ENCODE measurements at regions not wholly inside any gene's neighbourhood (a gene's known extent, or its start where the extent isn't known, plus 50 kb on each side); places are given as distances from the start of the nearest gene placed in this dataset.

DNA sequence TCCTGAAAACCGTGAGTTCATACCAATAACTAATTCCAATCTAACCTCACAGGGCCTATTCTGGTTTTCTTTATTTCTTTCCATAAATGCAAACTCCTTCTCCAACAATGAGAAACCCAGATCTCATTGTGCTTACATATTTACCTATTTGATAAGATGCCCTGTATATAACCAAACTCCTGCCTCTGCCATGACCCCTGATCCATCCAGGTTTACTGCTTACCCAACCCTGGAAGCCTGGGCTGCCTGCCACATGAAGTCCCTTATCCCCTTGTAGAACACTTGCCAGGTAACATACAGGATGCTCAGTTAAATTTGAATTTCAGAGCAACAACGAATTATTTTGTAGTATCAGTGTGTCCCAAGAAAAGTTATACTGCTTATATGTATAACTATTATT lies 766.1 kb downstream of the LTN1 start:
- no peak overlapping the region for H3K4me3 ChIP-seq (replicated peaks; ENCODE audit: low read depth, low read length)
- TF ChIP-seq, protein P1, sequence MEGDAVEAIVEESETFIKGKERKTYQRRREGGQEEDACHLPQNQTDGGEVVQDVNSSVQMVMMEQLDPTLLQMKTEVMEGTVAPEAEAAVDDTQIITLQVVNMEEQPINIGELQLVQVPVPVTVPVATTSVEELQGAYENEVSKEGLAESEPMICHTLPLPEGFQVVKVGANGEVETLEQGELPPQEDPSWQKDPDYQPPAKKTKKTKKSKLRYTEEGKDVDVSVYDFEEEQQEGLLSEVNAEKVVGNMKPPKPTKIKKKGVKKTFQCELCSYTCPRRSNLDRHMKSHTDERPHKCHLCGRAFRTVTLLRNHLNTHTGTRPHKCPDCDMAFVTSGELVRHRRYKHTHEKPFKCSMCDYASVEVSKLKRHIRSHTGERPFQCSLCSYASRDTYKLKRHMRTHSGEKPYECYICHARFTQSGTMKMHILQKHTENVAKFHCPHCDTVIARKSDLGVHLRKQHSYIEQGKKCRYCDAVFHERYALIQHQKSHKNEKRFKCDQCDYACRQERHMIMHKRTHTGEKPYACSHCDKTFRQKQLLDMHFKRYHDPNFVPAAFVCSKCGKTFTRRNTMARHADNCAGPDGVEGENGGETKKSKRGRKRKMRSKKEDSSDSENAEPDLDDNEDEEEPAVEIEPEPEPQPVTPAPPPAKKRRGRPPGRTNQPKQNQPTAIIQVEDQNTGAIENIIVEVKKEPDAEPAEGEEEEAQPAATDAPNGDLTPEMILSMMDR (IDR thresholded peaks at IDR 0.05; ENCODE audit: low read depth, low read length, missing control alignments) = no peak
- DNase-seq (ENCODE audit: extremely low read depth, low read depth) = no peak

DNA sequence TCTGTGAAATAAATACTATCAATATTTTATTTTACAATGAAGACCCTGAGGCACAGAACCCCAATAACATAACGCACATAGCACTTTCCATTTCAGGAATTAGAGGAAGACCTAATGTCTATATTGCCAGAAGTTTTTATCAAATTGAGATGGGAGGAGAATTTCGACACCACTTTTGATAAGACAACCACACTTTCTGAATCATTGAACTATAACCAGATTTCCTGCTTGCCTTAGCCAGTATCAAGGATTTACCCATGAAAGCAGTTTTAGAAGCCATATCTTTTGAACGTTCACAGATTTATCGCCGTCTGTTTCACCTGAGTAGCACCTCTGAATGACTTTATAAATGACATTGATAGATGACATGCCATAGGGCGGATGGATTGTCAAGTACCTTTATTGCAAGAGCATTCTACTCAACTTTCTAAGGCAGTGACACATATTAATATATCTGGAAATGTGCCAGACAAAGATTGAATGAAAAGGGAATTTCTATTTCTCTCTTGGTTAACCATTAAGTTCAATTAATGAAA lies 768.4 kb downstream of the LTN1 start:
- DNase-seq (ENCODE audit: extremely low read depth, low read depth) = no peak
- H3K4me3 ChIP-seq (replicated peaks; ENCODE audit: low read depth, low read length) = no peak overlapping the region
- TF ChIP-seq, protein P1 (IDR thresholded peaks at IDR 0.05; ENCODE audit: low read depth, low read length, missing control alignments) = no peak

DNA sequence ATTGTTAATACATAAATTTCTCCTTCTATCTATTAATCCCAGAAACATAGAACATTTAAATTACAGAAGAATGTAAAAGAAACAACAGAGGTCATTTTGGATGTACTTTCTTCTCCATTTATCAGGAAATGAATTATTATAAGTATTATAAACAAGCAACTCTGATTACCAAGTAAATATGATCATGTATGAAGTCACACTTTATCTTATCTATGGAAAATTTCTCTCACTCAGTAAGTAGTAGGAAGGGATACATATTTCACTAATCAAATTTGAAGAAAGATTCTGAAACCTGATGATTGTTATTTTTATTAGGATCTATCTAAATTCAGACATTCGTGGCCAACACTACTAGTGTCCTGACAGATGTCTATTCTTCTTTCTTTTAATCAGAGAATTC lies 770.7 kb downstream of the LTN1 start:
- no peak overlapping the region for H3K4me3 ChIP-seq (replicated peaks; ENCODE audit: low read depth, low read length)
- TF ChIP-seq, protein P1 (IDR thresholded peaks at IDR 0.05; ENCODE audit: low read depth, low read length, missing control alignments) = no peak
- no peak for DNase-seq (ENCODE audit: extremely low read depth, low read depth)

DNA sequence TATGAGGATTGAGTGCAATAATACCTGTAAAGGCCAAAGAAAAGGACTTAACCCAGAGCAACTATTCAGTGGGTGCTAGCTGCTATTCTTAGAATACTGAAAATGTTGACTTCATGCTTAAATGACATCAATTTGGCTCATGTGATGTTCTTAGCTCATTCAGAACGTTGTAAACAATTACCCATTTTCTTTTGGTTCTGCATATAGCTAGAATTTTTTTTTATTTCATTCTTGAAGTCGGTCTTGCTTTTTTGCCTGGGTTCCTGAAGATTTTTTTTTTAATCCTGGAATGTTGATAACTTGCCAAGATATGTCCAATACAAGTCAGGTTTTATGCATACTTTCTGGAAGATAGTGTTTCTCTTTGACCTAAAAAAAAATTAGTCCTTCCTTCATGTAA lies 772.0 kb downstream of the LTN1 start:
- TF ChIP-seq, protein P1 (IDR thresholded peaks at IDR 0.05; ENCODE audit: low read depth, low read length, missing control alignments) = no peak
- no peak overlapping the region for H3K4me3 ChIP-seq (replicated peaks; ENCODE audit: low read depth, low read length)
- DNase-seq (ENCODE audit: extremely low read depth, low read depth) = no peak

DNA sequence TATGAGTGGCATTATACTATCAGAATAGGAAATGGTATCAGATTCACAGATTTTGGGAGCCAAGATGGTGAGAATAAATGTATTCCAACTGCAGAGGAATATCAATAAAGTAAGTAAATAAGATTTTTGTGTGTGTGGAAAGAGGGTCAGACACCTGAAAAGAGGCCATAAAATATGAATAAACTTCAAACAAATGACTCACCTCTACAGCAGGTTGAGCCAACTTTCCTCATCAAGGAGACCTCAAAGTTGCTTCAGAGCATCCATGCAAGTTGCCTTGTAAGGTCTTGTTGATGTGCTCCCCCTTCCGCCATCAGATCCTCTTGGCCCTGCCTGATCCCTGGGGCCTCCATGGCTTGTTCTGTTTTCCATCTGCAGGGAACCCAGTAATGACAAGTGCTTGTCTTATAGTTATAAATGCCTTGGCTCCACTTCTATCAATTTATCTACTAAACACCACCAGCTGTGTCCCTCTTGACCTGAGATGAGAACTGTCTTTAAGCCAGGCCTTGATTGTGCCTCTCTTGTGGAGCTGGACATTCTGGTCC lies 775.6 kb downstream of the LTN1 start:
- H3K4me3 ChIP-seq (replicated peaks; ENCODE audit: low read depth, low read length) = no peak overlapping the region
- TF ChIP-seq, protein P1 (IDR thresholded peaks at IDR 0.05; ENCODE audit: low read depth, low read length, missing control alignments) = no peak
- no peak for DNase-seq (ENCODE audit: extremely low read depth, low read depth)

DNA sequence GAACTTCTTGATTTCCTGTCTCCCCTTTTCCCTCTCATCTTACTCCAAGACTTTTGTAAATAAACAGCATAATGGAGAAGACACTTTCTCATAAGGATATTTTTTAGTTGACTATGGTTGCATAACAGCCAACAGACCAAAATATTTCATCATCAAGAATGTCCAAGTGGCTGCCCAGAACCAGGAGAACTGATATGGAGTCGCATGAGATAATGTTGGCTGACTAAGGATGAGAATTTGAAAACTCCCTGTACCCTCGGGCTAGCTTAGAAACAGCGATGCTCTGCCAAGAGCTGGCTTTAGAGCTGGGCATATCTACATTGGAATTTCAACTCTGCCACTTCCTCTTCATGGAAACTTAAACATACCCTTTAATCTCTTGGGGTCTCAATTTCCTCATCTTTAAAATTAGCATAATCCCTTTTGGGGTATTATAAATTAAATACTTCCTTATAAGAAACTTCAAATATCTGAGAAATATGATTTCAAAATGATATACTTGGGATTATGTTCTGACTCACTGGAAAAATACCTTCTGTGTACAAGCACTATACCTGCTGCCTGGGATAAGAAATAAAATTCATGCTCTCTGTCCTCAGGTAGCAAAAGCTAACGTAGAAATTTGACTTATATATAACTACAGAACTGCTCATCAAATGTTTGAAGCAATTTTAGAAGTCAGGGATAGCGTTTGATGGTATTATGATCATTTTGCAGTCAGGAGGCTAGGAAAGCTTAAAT lies 777.3 kb downstream of the LTN1 start:
- TF ChIP-seq, protein P1 (IDR thresholded peaks at IDR 0.05; ENCODE audit: low read depth, low read length, missing control alignments) = no peak
- no peak for DNase-seq (ENCODE audit: extremely low read depth, low read depth)
- no peak overlapping the region for H3K4me3 ChIP-seq (replicated peaks; ENCODE audit: low read depth, low read length)

Measured in HFF-Myc (cell line).